C4-2B (cell line): ENCODE measurements at regions not wholly inside any gene's neighbourhood (a gene's known extent, or its start where the extent isn't known, plus 50 kb on each side); places are given as distances from the start of the nearest gene placed in this dataset.

ENCODE experiments used
- CTCF ChIP-seq: fragments of 450-650 bp; conservative IDR thresholded peaks from 2 replicates; pipeline ENCODE4 v1.5.1; 2017; ENCODE audit warnings: mild to moderate bottlenecking
- ZFX ChIP-seq: fragments of 450-650 bp; IDR thresholded peaks from 2 replicates; pipeline ENCODE4 v1.6.1; 2017

DNA sequence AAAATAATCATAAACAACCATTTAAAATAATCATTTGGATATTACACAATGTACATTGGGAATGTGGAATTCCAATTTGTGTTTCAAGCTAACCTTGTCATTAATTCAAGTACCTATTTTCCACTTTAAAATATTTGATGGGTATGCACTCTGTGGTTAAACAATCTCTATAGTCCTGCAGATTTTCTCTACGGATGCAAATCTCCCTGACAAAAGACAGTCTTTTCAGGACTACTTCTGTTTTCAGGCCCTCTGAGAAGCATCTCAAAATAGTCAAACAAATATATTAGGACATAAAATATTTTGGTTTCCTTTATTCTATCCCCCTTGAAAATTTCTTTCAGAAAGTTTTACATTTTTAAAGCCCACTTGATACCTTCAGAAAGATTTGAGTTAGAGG, 735.6 kb upstream of the MBL2 start:
- TF ChIP-seq CTCF (no peak), ZFX (no peak)
